ENCODE measurements at regions not wholly inside any gene's neighbourhood (a gene's known extent, or its start where the extent isn't known, plus 50 kb on each side); places are given as distances from the start of the nearest gene placed in this dataset.

DNA sequence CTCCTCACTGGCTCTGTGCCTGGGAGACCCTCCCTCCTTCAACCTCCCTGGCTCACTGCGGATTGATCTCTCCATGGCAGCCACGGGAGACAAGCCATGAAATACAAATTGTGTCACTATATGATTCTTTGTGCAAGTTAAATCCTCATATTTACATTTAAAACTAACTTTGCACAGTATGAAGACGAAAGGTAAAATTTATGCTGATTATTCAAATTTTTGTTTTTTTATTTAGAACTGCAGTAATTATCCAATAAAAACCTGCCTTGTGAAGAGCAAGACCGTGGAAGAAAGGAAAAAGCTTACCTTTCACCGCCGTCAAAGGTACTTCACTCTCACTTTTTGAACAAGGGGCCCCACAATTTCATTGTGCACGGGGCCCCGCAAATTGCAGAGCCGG lies 436.9 kb downstream of the EIPR1 start:
- no peak for TF ChIP-seq CTCF (IDR thresholded peaks at IDR 0.05)
- ATAC-seq (ENCODE audit: low FRiP score) = no peak
- no peak for DNase-seq (ENCODE audit: low spot score)

GRCh38 chr2:2940061-2940460 lies 437.6 kb downstream of the EIPR1 start:
- DNase-seq (ENCODE audit: low spot score) (no peak), ATAC-seq (ENCODE audit: low FRiP score) (no peak)
- no peak for TF ChIP-seq CTCF (IDR thresholded peaks at IDR 0.05)

- no peak for TF ChIP-seq CTCF (IDR thresholded peaks at IDR 0.05)
- DNase-seq (ENCODE audit: low spot score) (no peak), ATAC-seq (ENCODE audit: low FRiP score) (no peak)
Observed at GRCh38 chr2:2939078-2939795, 438.4 kb downstream of the EIPR1 start.

DNA sequence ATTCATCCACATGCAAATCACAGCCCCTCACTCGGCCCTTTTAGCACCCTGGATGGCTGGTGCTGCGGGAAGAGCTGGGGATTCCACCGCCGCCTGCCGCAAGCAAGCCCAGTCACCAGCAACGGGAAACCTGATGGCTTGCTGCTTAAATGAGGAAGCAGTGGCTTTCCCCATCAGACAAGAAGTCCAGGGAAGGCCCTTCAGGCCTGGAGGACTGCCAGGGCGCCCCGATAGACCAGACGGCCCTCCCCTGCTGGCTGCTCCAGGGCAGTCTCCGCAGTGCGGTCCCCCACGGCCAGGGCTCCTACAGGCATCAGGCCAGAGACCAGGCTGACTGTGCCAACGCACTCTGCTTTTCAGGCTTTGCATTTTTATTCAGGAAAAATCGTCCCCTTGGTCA lies 439.1 kb downstream of the EIPR1 start:
- no peak for ATAC-seq (ENCODE audit: low FRiP score)
- TF ChIP-seq CTCF (IDR thresholded peaks at IDR 0.05) = no peak
- DNase-seq (ENCODE audit: low spot score) = no peak

- ATAC-seq (ENCODE audit: low FRiP score) (no peak), DNase-seq (ENCODE audit: low spot score) (no peak)
- TF ChIP-seq CTCF (IDR thresholded peaks at IDR 0.05) = no peak
Observed at GRCh38 chr2:2935445-2936149, 442.0 kb downstream of the EIPR1 start.

DNA sequence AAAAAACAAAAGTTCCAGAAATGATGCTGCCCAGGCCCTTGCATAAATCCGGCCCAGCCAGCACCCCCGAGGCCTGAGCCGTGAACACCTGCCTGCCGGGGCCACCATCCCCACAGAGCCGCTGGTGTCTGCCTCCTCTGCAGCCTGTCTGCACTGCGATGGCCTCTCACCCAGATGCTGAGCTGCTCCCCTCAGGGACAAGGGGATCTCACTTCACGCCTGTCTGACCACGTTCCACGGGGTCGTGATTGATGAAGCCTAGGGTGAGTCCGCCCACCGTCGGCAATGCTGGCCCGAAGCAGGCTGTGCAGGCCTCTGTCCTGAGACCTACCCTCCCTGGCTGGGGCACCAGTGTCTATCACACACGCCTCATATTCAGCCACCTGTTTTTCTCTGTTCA lies 444.2 kb downstream of the EIPR1 start:
- no peak for ATAC-seq (ENCODE audit: low FRiP score)
- no peak for TF ChIP-seq CTCF (IDR thresholded peaks at IDR 0.05)
- DNase-seq (ENCODE audit: low spot score) = no peak
